ENCODE measurements at regions not wholly inside any gene's neighbourhood (a gene's known extent, or its start where the extent isn't known, plus 50 kb on each side); places are given as distances from the start of the nearest gene placed in this dataset.

GRCh38 chr2:157931542-157931941, 55.4 kb upstream of the ACVR1 start:
- H3K27me3 Mint-ChIP-seq (ENCODE audit: insufficient read depth) = peaks cover 53% of the 10 kb centered on the region
- Histone ChIP-seq H3K27me3 (ENCODE audit: control insufficient read depth, insufficient read depth, low read length, poor library complexity, severe bottlenecking) (peaks cover 24% of the 10 kb centered on the region), H3K9ac (ENCODE audit: extremely low read depth, low read length, poor library complexity, severe bottlenecking) (no peak overlapping the region), H3K27ac (ENCODE audit: low read depth, low read length) (no peak overlapping the region), H3K36me3 (ENCODE audit: control insufficient read depth, insufficient read depth, low read length) (no peaks in the 10 kb centered on the region), H3K4me1 (ENCODE audit: control insufficient read depth, insufficient read depth, low read length) (peaks cover 25% of the 10 kb centered on the region), H3K9me3 (ENCODE audit: control insufficient read depth, low read length) (no peaks in the 10 kb centered on the region), H3K4me3 (ENCODE audit: low read length) (peak overlapping the region; percentile 69)
- no peak for TF ChIP-seq CTCF (conservative IDR thresholded peaks at IDR 0.05)
- H3K4me3 Mint-ChIP-seq = no peak overlapping the region
- no peak overlapping the region for H3K27ac Mint-ChIP-seq
- H3K9me3 Mint-ChIP-seq = peaks cover 3% of the 10 kb centered on the region
- WGBS, 2 experiments (ENCODE audit: insufficient coverage in 1 of 2, insufficient read length in 1 of 2) = 60% methylated on average over 1 of the region's 1 CpG; no CpG with 5 or more reads in 1 of the 2 experiments
- no peak for DNase-seq
- H3K36me3 Mint-ChIP-seq (ENCODE audit: low read depth) = no peaks in the 10 kb centered on the region
- peaks cover 52% of the 10 kb centered on the region for H3K4me1 Mint-ChIP-seq

GRCh38 chr2:157930728-157931127, 54.6 kb upstream of the ACVR1 start:
- Mint-ChIP-seq H3K27me3 (ENCODE audit: insufficient read depth) (peaks cover 50% of the 10 kb centered on the region), H3K4me1 (peaks cover 44% of the 10 kb centered on the region), H3K9me3 (peaks cover 3% of the 10 kb centered on the region), H3K36me3 (ENCODE audit: low read depth) (no peaks in the 10 kb centered on the region), H3K4me3 (no peak overlapping the region), H3K27ac (no peak overlapping the region)
- Histone ChIP-seq H3K27me3 (ENCODE audit: control insufficient read depth, insufficient read depth, low read length, poor library complexity, severe bottlenecking) (peaks cover 24% of the 10 kb centered on the region), H3K27ac (ENCODE audit: low read depth, low read length) (no peak overlapping the region), H3K9me3 (ENCODE audit: control insufficient read depth, low read length) (no peaks in the 10 kb centered on the region), H3K36me3 (ENCODE audit: control insufficient read depth, insufficient read depth, low read length) (no peaks in the 10 kb centered on the region), H3K4me1 (ENCODE audit: control insufficient read depth, insufficient read depth, low read length) (peaks cover 21% of the 10 kb centered on the region), H3K9ac (ENCODE audit: extremely low read depth, low read length, poor library complexity, severe bottlenecking) (no peak overlapping the region), H3K4me3 (ENCODE audit: low read length) (no peak overlapping the region)
- no peak for DNase-seq
- no peak for TF ChIP-seq CTCF (conservative IDR thresholded peaks at IDR 0.05)
- 98 to 100% methylated on average over 1 to 2 of the region's 2 CpGs for WGBS, 2 experiments (ENCODE audit: insufficient coverage in 1 of 2, insufficient read length in 1 of 2)

GRCh38 chr2:157929871-157930667, 53.9 kb upstream of the ACVR1 start:
- H3K4me1 ChIP-seq (ENCODE audit: control insufficient read depth, insufficient read depth, low read length) = peaks cover 15% of the 10 kb centered on the region
- Mint-ChIP-seq H3K36me3 (ENCODE audit: low read depth) (no peaks in the 10 kb centered on the region), H3K9me3 (peaks cover 3% of the 10 kb centered on the region), H3K4me1 (peaks cover 42% of the 10 kb centered on the region), H3K27me3 (ENCODE audit: insufficient read depth) (peaks cover 47% of the 10 kb centered on the region), H3K4me3 (no peak overlapping the region), H3K27ac (no peak overlapping the region)
- TF ChIP-seq CTCF (conservative IDR thresholded peaks at IDR 0.05) = no peak
- H3K9me3 ChIP-seq (ENCODE audit: control insufficient read depth, low read length) = no peaks in the 10 kb centered on the region
- H3K27ac ChIP-seq (ENCODE audit: low read depth, low read length) = no peak overlapping the region
- no peak for DNase-seq
- H3K36me3 ChIP-seq (ENCODE audit: control insufficient read depth, insufficient read depth, low read length) = no peaks in the 10 kb centered on the region
- H3K4me3 ChIP-seq (ENCODE audit: low read length) = no peak overlapping the region
- WGBS, 2 experiments (ENCODE audit: insufficient coverage in 1 of 2, insufficient read length in 1 of 2) = 95 to 98% methylated on average over 4 to 5 of the region's 5 CpGs
- H3K9ac ChIP-seq (ENCODE audit: extremely low read depth, low read length, poor library complexity, severe bottlenecking) = no peak overlapping the region
- peaks cover 24% of the 10 kb centered on the region for H3K27me3 ChIP-seq (ENCODE audit: control insufficient read depth, insufficient read depth, low read length, poor library complexity, severe bottlenecking)
